Mononuclear cell (primary cell): ENCODE measurements at regions not wholly inside any gene's neighbourhood (a gene's known extent, or its start where the extent isn't known, plus 50 kb on each side); places are given as distances from the start of the nearest gene placed in this dataset.

Experiments
- H3K27me3 ChIP-seq: 2 replicates; pipeline ENCODE4 v1.6.0; 2011; ENCODE audit warnings: low read length, control low read depth; ENCODE audit not compliant: insufficient read depth
- H3K4me1 ChIP-seq: 2 replicates; pipeline ENCODE4 v1.5.1; 2011; ENCODE audit warnings: mild to moderate bottlenecking, low read length, control low read depth; ENCODE audit not compliant: insufficient read depth
- H3K4me3 ChIP-seq: 2 replicates; pipeline ENCODE4 v1.5.1; 2011; ENCODE audit warnings: mild to moderate bottlenecking, low read length, moderate library complexity
- H3K9me3 ChIP-seq: 2 replicates; pipeline ENCODE4 v1.5.1; 2011; ENCODE audit warnings: low read depth, mild to moderate bottlenecking, control low read depth, low read length

DNA sequence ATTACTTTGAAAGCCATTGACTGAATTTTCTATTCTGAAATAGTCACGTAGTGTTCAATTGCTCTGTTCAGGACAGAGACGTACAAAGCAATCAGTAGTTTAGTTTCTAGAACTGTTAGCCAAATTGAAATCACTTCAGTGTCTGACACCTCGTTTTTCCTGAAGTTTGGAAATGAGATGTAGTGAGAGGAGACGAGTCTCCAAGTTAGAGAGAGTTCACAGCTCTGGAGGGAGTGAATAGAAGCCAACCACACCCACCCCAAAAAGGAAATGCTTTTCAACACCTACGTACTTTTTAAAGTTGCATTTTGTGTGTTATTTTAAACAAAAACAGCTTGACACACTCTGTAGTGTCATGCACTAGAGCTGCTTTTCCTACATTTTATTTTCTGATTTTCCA, 296.0 kb downstream of the ADGRG6 start:
- Histone ChIP-seq H3K4me3 (no peak overlapping the region), H3K4me1 (no peaks in the 10 kb centered on the region), H3K27me3 (no peaks in the 10 kb centered on the region), H3K9me3 (no peaks in the 10 kb centered on the region)

DNA sequence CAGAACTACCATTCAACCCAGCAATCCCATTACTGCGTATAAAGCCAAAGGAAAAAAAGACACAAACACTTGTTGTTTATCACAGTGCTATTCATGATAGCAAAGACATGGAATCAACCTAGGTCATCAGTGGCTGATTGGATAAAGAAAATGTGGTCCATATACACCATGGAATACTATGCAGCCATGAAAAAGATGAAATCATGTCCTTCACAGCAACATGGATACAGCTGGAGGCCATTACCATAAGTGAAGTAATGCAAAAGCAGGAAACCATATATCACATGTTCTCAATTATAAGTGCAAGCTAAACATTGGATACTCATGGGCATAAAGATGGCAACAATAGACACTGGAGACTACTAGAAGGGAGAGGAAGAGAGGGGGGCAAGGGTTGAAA, 299.6 kb downstream of the ADGRG6 start:
- Histone ChIP-seq H3K4me3 (no peak overlapping the region), H3K9me3 (no peaks in the 10 kb centered on the region), H3K27me3 (peaks cover 5% of the 10 kb centered on the region), H3K4me1 (no peaks in the 10 kb centered on the region)

DNA sequence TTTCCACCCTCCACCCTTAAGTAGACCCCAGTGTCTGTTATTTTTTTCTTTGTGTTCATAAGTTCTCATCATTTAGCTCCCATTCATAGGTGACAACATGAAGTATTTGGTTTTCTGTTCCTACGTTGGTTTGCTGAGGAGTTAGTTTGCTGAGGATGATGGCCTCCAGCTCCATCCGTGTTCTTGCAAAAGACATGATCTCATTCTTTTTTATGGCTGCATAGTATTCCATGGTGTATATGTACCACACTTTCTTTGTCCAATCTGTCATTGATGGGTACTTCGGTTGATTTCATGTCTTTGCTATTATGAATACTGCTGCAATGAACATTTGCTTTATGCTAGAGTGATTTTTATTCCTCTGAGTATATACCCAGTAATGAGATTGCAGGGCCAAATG, 301.2 kb downstream of the ADGRG6 start:
- Histone ChIP-seq H3K4me1 (no peaks in the 10 kb centered on the region), H3K9me3 (no peaks in the 10 kb centered on the region), H3K27me3 (peaks cover 5% of the 10 kb centered on the region), H3K4me3 (no peak overlapping the region)

DNA sequence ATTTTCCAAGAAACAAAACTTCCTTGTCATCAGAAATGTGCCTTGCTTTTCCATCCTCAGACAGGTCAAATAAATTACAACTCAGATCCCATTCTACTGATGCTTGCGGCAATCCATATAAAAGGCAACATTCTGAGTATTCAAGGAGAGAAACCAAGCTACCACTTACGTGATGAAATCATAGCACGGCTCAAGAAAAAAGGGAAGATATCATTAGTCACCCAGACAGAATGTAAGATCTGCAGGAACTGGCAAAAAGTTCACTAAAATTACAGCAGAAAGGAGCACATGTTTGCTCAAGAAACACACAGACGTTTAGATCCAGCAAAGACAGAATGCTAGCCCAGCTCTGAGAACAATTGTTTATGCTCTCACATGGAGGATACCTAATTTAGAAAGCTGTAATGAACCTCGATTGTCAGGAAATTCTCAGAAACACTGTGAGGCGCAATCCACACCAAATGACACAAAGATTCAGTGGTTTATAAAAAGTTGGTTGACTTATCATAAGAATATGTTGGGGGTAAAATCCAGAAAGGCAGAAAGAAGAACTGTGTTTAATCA, 304.2 kb downstream of the ADGRG6 start:
- Histone ChIP-seq H3K4me3 (no peak overlapping the region), H3K27me3 (peaks cover 5% of the 10 kb centered on the region), H3K9me3 (no peaks in the 10 kb centered on the region), H3K4me1 (no peaks in the 10 kb centered on the region)

DNA sequence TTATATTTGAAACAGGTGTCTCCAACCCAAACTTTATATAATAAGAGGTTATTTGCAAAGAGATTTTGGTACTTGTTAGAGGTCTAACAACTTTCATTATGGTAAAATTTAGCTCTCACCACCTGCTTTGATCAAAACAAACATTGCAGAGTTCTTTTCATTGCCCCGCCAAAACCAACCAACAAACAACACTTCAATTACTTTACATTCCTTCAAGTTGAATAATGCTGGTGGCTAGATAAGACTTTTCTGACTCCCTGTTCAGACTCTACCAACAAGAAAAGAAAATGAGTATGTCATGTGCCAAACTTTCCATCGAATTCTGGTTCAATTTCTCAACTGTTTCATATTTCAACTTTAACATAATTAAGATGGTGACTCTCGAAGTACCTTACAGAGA, 311.1 kb downstream of the ADGRG6 start:
- Histone ChIP-seq H3K4me1 (no peaks in the 10 kb centered on the region), H3K4me3 (no peak overlapping the region), H3K9me3 (no peaks in the 10 kb centered on the region), H3K27me3 (no peaks in the 10 kb centered on the region)

DNA sequence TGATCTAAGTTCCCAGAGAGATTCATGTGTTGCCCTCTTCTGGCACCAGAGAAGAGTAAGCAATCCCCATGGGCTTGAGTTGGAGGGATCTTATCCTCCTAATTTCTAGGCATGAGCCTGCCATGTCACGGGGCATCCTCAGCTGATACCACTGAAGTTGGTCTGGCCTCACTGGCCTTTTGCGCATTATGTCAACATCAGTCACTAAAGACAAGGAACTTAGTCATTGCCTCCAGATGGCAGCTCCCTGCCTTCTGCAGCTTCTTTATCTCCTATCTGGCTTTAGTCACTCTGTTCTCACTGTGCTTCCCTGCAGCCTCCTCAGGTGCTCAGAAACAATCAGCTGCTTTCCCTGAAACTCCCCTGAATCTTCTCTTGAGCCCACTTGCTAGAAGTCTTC, 312.2 kb downstream of the ADGRG6 start:
- no peaks in the 10 kb centered on the region for H3K9me3 ChIP-seq
- H3K27me3 ChIP-seq, result no peaks in the 10 kb centered on the region
- no peak overlapping the region for H3K4me3 ChIP-seq
- H3K4me1 ChIP-seq, result no peaks in the 10 kb centered on the region

DNA sequence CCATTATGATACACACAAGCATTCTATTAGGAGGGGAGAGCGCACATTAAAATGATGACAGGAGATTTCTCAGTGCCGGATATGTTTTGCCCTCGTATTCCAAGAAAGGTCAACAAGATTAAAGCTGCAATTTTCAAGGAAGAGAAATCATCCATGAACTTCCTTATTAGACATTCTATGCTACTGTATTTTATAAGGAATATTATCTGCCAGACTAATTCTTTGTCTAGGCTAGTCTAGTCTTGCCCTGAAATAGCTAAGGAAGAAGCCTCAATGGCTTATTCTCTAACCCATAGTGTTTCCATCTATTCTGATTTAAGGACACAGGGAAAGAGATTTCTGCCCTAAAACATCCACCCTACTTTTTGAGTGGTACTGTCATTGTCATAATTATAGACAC, 315.4 kb downstream of the ADGRG6 start:
- Histone ChIP-seq H3K4me1 (no peaks in the 10 kb centered on the region), H3K4me3 (no peak overlapping the region), H3K27me3 (no peaks in the 10 kb centered on the region), H3K9me3 (no peaks in the 10 kb centered on the region)

DNA sequence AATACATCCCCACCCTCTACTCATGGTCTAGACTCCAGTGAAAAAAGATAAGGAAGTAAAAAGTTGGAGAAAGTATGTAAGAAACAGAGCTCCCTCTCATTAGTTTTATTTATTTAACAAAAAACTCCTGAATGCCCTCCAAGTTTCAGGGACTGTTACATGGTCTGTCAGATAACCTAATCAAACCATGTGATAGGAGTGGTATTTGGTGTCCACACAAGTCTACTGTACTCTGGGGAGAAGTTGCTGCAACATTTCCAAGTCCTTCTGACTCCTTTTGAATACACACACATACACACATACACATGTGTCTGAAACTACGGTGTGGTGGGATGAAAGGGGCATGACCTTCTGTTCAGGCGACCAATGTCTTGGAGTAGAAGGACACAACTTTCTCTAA, 320.0 kb downstream of the ADGRG6 start:
- Histone ChIP-seq H3K4me3 (no peak overlapping the region), H3K9me3 (no peaks in the 10 kb centered on the region)

DNA sequence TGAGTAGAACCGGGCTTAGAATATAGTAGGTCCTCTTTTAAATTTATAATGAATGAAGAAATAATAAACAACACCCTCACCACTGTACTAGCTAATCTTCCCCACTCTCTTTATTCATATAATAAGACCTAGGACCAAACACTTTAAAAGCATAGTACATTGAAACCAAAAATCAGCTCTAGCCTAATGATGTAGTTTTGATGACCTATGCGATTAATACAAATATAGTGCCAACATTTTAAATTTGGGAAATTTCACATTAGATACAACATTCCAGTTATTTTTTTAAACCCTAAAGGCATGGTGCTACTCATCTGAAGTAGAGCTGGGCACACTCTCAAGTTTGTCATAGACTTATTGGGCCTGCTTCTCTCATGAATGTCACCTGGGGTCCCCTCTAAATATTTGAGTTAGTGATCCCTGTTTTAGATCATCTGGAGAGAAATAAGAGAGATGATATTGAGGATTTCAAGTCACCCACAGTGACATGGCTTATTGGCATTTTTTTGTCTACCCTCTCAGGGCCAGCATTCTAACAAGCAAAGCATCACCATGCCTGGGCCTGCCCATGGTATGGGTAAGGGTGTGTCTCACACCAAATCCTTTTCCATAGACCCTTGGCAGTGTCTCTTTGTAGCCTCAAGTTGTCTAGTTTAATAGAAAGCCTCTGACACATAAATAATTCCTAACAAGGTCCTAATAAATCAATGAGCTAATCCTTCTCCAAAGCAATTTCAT, 319.8 kb downstream of the HIVEP2 start:
- no peaks in the 10 kb centered on the region for H3K4me1 ChIP-seq
- no peak overlapping the region for H3K4me3 ChIP-seq
- H3K27me3 ChIP-seq, result no peaks in the 10 kb centered on the region
- H3K9me3 ChIP-seq, result no peaks in the 10 kb centered on the region

More for the DNA sequence above, 320.0 kb downstream of the ADGRG6 start:
- Histone ChIP-seq H3K27me3 (no peaks in the 10 kb centered on the region), H3K4me1 (no peaks in the 10 kb centered on the region)

DNA sequence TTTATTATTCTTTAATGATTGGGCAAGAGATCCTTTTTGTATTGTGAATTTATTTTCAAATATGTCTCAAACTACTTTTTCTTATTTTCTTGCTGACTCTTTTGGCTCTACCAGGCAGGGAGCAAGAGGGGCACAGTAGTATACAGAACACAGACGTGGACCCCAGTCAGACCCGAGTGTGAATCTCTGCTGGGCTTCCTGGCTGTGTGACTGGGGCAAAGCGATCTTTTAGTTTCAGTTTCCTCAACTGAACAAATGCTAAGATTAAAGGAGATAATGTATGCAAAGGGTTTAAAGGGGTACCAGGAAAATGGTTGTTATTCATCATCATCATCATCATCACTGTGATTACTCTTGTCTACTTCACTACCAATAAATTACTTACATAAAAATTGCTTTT, 317.5 kb downstream of the HIVEP2 start:
- H3K4me1 ChIP-seq, result no peaks in the 10 kb centered on the region
- no peaks in the 10 kb centered on the region for H3K9me3 ChIP-seq
- no peak overlapping the region for H3K4me3 ChIP-seq
- no peaks in the 10 kb centered on the region for H3K27me3 ChIP-seq

DNA sequence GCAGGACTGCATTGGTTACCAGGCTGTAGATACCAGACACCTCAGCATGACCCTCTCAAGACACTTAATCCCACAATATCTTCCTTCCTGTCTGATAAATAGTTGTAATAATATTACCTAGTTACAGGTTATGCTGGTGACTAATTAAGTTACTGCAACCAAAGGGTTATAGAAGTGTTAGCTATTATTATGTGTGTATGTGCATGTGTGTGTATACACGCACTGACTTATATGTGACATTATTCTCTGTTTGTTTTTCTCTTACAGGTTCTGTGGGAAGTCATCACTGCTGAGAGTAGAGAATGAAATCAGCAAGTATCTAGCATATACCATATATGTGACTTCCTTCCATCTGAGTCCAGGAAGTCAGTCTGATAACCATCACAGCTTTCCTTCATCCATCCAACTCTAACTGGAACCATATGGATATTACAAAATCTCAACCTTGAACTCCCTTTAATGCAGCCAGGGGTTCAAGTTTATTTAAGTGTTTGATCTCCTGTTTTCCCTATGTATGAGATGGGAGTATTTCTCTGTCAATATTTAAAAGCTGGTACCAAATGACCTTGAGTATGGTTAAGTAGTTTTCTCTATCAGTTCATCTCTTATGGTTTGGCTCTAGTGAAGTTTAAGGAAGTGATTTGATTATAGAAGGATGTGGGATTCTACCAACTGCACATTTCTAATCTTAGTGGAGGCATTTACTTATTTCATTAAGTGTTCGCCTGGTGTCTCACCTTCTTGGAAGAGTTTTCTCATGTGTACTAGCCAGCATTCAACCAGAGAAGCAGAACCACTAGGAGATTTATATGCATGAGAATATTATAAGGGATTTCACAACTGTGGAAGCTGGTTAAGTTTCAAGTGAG, 313.2 kb downstream of the HIVEP2 start:
- no peaks in the 10 kb centered on the region for H3K4me1 ChIP-seq
- H3K27me3 ChIP-seq, result no peaks in the 10 kb centered on the region
- H3K9me3 ChIP-seq, result no peaks in the 10 kb centered on the region
- no peak overlapping the region for H3K4me3 ChIP-seq

DNA sequence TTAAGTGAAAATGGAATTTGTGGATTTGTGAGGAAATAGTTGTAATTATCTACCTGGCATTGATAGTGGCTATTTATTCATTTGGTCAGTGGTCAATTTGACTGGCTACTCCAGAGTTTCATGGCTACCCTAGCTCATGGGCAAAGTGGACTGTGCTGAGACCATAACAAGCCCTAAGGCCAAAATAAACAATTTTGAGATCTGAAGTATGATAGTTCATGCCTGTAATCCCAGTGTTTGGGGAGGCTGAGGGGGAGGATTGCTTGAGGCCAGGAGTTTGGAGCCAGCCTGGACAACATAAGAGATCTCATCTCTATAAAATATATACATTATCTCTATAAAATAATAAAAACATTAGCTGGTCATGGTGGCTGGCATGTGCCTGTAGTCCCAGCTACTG, 311.7 kb downstream of the HIVEP2 start:
- H3K4me3 ChIP-seq, result no peak overlapping the region
- H3K4me1 ChIP-seq, result no peaks in the 10 kb centered on the region
- no peaks in the 10 kb centered on the region for H3K27me3 ChIP-seq
- H3K9me3 ChIP-seq, result no peaks in the 10 kb centered on the region

DNA sequence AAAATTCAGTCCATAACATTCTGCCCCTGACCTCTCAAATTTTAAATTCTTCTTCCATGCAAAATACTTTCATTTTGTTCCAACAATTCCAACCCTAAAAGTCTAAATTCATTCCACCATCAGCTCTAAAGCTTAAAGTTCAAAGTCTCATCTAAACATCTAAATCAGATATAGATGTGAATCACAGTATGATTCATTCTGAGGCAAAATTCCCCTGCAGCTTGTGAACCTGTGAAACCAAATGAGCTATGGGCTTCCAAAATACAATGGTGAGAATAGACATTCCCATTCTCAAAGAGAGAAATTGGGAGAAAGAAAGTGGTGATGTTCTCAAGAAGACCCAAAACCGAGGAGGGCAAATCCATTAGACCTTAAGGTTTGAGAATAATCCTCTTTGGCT, 309.8 kb downstream of the HIVEP2 start:
- Histone ChIP-seq H3K4me3 (no peak overlapping the region), H3K9me3 (no peaks in the 10 kb centered on the region), H3K27me3 (no peaks in the 10 kb centered on the region), H3K4me1 (no peaks in the 10 kb centered on the region)

DNA sequence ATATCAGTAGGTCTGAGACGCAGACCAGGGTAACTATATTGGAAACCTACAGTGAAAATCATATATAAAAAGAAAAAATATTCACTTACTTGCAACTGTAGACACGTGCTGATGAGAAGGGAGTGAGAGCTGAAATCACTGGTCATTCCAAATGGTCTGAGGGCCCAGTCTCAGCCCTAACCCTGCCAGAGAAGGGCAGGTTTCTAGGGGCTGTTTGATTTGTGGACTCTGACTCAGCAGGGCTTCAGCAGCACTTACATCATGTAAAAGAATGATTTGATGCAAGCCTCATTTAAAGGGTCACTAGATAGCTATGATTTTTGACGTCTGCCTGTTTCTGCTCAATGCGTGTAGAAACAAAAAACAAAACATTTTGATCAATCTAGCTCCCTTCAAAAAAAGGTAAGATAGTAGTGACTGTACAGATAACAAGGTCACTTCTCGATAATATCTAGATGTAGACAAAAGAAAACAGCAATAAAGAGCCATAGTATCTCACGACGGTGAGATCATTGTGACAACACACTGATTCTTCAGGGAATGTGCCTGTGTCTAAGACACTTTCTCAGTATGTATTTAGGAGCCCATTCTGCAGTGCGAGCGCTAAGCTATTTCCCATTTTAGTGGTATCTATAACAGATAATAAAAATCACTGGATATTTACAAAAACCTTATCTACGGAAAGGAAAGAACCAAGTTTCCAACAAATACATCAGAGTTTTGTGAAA, 307.2 kb downstream of the HIVEP2 start:
- Histone ChIP-seq H3K4me3 (no peak overlapping the region), H3K9me3 (no peaks in the 10 kb centered on the region), H3K27me3 (no peaks in the 10 kb centered on the region), H3K4me1 (no peaks in the 10 kb centered on the region)

DNA sequence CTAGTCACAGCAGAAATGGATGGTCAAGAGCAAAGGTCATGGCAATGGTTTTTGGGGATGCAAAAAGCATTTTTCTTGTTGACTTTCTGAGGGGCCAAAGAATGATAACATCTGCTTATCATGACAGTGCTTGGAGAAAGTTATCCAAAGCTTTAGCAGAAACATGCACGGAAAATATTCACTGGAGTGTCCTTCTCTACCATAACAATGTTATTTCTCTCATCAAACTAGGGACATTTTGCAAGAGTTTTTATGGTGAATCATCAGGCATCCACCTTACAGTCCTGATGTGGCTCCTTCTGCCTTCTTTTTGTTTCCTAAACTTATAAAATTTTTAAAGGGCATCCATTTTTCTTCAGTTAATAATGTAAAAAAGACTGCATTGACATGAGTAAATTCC, 302.3 kb downstream of the HIVEP2 start:
- Histone ChIP-seq H3K27me3 (no peaks in the 10 kb centered on the region), H3K4me1 (no peaks in the 10 kb centered on the region), H3K9me3 (no peaks in the 10 kb centered on the region), H3K4me3 (no peak overlapping the region)
